Ishikawa (cell line): ENCODE measurements at regions not wholly inside any gene's neighbourhood (a gene's known extent, or its start where the extent isn't known, plus 50 kb on each side); places are given as distances from the start of the nearest gene placed in this dataset.

Experiments
- CEBPB ChIP-seq: IDR thresholded peaks from 2 replicates; pipeline ENCODE4 v1.6.1; 2012
- CREB1 ChIP-seq: IDR thresholded peaks from 2 replicates; pipeline ENCODE4 v1.6.1; 2012; ENCODE audit warnings: low read depth
- EGR1 ChIP-seq: IDR thresholded peaks from 2 replicates; pipeline ENCODE4 v1.6.1; 2012
- EP300 ChIP-seq: IDR thresholded peaks from 2 replicates; pipeline ENCODE4 v1.6.1; 2012; ENCODE audit warnings: borderline replicate concordance
- FOXM1 ChIP-seq: IDR thresholded peaks from 2 replicates; pipeline ENCODE4 v1.6.1; 2012; ENCODE audit warnings: low read depth, borderline replicate concordance
- MAX ChIP-seq: IDR thresholded peaks from 2 replicates; pipeline ENCODE4 v1.6.1; 2012
- NFIC ChIP-seq: IDR thresholded peaks from 2 replicates; pipeline ENCODE4 v1.6.1; 2012
- RAD21 ChIP-seq: IDR thresholded peaks from 2 replicates; pipeline ENCODE4 v1.6.1; 2012; ENCODE audit warnings: low read depth
- TAF1 ChIP-seq: IDR thresholded peaks from 2 replicates; pipeline ENCODE4 v1.6.1; 2012; ENCODE audit warnings: low read depth, mild to moderate bottlenecking
- TCF12 ChIP-seq: IDR thresholded peaks from 2 replicates; pipeline ENCODE4 v1.6.1; 2012; ENCODE audit warnings: low read depth
- TEAD4 ChIP-seq: IDR thresholded peaks from 2 replicates; pipeline ENCODE4 v1.6.1; 2012
- USF1 ChIP-seq: IDR thresholded peaks from 2 replicates; pipeline ENCODE4 v1.6.1; 2012
- YY1 ChIP-seq: IDR thresholded peaks from 2 replicates; pipeline ENCODE4 v1.6.1; 2012; ENCODE audit warnings: low read depth
- ZBTB7A ChIP-seq: IDR thresholded peaks from 2 replicates; pipeline ENCODE4 v1.6.1; 2012; ENCODE audit warnings: low read depth
- TF ChIP-seq, protein P1 (sequence below): IDR thresholded peaks from 2 replicates; pipeline ENCODE4 v1.6.1; 2012; ENCODE audit warnings: low read depth, mild to moderate bottlenecking

DNA sequence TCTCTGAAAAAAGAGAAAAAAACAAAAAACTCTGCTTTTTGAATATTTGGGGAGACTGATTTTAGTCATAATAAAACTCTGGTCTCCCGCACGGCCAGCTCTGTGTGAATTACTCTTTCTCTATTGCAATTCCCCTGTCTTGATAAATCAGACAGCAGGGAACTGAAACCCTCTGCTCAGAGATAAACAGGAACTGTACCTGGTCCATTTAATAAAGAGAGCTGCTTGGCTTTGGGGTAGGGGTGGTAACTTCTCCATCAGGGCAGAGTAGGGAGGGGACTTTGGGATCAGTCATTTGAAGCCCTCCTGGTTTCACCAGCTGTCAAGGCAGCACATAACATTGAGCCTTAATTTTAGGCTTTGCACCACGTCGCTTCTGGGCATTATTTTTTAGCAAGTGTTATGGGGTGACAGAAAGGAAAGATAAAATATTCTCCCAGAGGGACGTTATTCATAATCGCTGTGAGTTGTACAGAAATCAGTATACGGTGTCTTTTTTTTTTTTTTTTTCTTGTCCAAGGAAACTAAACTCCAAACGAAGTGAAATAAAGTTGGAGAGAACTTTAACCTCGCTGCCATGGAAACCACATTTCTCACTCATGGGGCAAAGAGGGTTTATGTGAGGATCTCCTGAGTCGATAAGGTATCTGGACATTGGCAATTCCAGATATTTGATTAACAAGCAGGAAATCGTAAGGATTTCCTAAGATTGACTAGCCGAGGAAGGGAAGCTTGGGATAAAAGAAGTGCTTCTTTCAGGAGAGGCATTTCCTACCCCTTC is 99.0 kb upstream of the MRI1 start:
- TF ChIP-seq FOXM1 (no peak), TEAD4 (no peak), EGR1 (no peak), ZBTB7A (no peak), MAX (no peak), EP300 (no peak), TAF1 (no peak), YY1 (no peak), TCF12 (no peak), NFIC (no peak), RAD21 (no peak), CEBPB (no peak), USF1 (no peak), CREB1 (no peak)
- TF ChIP-seq, protein P1, sequence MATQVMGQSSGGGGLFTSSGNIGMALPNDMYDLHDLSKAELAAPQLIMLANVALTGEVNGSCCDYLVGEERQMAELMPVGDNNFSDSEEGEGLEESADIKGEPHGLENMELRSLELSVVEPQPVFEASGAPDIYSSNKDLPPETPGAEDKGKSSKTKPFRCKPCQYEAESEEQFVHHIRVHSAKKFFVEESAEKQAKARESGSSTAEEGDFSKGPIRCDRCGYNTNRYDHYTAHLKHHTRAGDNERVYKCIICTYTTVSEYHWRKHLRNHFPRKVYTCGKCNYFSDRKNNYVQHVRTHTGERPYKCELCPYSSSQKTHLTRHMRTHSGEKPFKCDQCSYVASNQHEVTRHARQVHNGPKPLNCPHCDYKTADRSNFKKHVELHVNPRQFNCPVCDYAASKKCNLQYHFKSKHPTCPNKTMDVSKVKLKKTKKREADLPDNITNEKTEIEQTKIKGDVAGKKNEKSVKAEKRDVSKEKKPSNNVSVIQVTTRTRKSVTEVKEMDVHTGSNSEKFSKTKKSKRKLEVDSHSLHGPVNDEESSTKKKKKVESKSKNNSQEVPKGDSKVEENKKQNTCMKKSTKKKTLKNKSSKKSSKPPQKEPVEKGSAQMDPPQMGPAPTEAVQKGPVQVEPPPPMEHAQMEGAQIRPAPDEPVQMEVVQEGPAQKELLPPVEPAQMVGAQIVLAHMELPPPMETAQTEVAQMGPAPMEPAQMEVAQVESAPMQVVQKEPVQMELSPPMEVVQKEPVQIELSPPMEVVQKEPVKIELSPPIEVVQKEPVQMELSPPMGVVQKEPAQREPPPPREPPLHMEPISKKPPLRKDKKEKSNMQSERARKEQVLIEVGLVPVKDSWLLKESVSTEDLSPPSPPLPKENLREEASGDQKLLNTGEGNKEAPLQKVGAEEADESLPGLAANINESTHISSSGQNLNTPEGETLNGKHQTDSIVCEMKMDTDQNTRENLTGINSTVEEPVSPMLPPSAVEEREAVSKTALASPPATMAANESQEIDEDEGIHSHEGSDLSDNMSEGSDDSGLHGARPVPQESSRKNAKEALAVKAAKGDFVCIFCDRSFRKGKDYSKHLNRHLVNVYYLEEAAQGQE = no peak

DNA sequence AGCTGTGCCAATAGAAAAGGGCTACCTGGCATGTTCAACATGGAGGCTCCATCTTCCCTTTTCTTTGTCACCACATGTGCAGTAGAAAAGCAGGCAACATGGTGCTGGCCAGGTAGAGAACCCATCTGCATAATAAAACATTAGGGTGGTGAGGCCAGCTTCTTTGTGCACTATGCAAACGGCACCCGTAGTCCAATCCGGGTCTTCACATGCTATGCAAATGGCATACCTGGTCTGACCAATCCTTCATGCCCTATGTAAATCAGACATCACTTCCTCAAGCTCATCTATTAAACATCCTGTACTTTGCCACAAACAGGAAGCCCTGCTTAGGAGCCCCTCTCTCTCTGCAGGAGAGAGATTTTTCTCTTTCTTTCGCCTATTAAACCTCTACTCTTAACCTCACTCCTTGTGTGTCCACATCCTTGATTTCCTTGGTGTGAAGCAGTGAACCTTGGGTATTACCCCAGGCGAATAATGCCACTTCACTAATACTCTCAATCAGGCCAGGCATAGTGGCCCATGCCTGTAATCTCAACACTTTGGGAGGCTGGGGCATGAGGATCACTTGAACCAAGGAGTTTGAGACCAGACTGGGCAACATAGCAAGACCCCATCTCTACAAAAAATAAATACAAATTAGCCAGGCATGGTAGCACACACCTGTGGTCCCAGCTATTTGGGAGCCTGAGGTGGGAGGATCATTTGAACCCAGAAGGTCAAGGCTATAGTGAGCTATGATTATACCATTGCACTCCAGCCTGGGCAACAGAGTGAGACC is 111.3 kb upstream of the MRI1 start:
- TF ChIP-seq RAD21 (no peak), FOXM1 (no peak), EGR1 (no peak), MAX (no peak), USF1 (no peak), TAF1 (no peak), ZBTB7A (no peak)

DNA sequence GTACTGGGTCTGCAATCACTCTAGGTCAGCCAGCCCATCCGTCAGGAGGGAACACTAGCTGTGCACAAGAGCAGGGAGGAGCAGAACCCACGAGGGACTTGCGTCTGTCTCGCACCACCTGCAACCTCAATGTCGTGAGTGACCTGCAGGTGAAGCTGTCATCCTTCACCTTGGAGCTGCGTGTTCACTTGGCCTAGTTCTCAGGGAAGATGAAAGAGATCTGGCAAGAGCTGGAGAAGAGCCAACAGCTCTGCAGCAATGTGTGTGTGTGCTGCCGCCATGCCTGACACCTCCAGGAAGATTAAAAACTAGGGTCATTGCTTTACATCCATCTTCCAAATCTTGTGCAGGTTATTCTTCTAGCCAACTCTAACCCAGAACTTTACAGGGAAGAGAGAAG is 117.6 kb upstream of the MRI1 start:
- TF ChIP-seq CEBPB (no peak), EP300 (no peak)

DNA sequence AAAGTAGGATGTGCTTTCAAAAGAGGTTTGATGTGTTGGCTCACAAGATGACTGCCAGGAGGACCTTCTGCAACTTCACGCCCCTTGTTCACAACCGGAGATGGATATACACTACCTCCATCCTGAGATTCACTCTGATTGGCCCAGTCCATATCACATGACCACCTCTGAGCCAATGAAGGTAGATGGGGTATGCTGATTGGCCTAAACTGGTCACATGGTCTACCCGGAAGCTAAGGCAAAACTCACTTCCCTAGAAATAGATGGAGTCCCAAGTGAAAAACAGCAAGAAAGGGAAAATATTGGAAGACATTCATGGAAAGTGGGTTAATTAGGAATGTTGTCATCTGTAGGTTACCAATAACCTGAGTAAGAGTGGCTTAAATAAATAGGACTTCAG is 119.7 kb upstream of the MRI1 start:
- TF ChIP-seq USF1 (peak; percentile 79), ZBTB7A (no peak)

GRCh38 chr19:13640611-13641010 is 123.7 kb upstream of the MRI1 start:
- TF ChIP-seq MAX = no peak
- no peak for TF ChIP-seq USF1
- TF ChIP-seq TCF12 = no peak
- no peak for TF ChIP-seq RAD21

- TF ChIP-seq CEBPB = no peak
- no peak for TF ChIP-seq FOXM1
- TF ChIP-seq, protein P1 = no peak
- no peak for TF ChIP-seq YY1
- TF ChIP-seq CREB1 = no peak
- TF ChIP-seq TAF1 = no peak
- no peak for TF ChIP-seq TCF12
Observed at GRCh38 chr19:13639342-13639929, 124.9 kb upstream of the MRI1 start.
